Choroid plexus epithelial cell (primary cell): ENCODE measurements at regions not wholly inside any gene's neighbourhood (a gene's known extent, or its start where the extent isn't known, plus 50 kb on each side); places are given as distances from the start of the nearest gene placed in this dataset.

Experiments
- DNase-seq: peaks from one replicate; pipeline ENCODE4 v3.0.0-alpha.2; 2010; ENCODE audit warnings: low read depth
- H3K4me3 ChIP-seq: 2 replicates; pipeline ENCODE4 v1.5.1; 2011; ENCODE audit warnings: low read depth, mild to moderate bottlenecking, control low read depth, low read length, moderate library complexity
- CTCF ChIP-seq: conservative IDR thresholded peaks from 2 replicates; pipeline ENCODE4 v1.5.1; 2011; ENCODE audit warnings: low read depth, mild to moderate bottlenecking, control low read depth, inconsistent platforms, low read length, moderate library complexity

GRCh38 chr12:114473717-114474116 lies 67.8 kb upstream of the TBX5 start:
- TF ChIP-seq CTCF = no peak
- no peak overlapping the region for H3K4me3 ChIP-seq
- DNase-seq = no peak

- TF ChIP-seq CTCF = no peak
- no peak for DNase-seq
- no peak overlapping the region for H3K4me3 ChIP-seq
These were observed 67.1 kb upstream of the TBX5 start for GRCh38 chr12:114473018-114473417.

GRCh38 chr12:114457620-114458019 lies 51.7 kb upstream of the TBX5 start:
- no peak for DNase-seq
- no peak overlapping the region for H3K4me3 ChIP-seq
- TF ChIP-seq CTCF = no peak
